Effector memory CD8-positive, alpha-beta T cell (primary cell): ENCODE measurements at regions not wholly inside any gene's neighbourhood (a gene's known extent, or its start where the extent isn't known, plus 50 kb on each side); places are given as distances from the start of the nearest gene placed in this dataset.

Experiments
- ATAC-seq: fragments of 150-1000 bp; cut with Tn5 transposase; replicated peaks from 2 replicates; pipeline ENCODE4 v1.10.0; 2021; ENCODE audit warnings: mild to moderate bottlenecking, moderate library complexity
- DNase-seq, 3 experiments: peaks; one replicate each; pipeline ENCODE4 v3.0.0; 2021
- H3K27ac Mint-ChIP-seq, 2 donors: one replicate each; pipeline ENCODE4 v1.8.0; 2022; ENCODE audit warnings: mild to moderate bottlenecking in 2 of 2, mixed read lengths in 2 of 2, moderate library complexity in 2 of 2
- H3K27me3 Mint-ChIP-seq, 2 donors: one replicate each; pipeline ENCODE4 v1.8.0; 2022; ENCODE audit warnings: mixed read lengths in 2 of 2
- H3K36me3 Mint-ChIP-seq: one replicate; pipeline ENCODE4 v1.8.0; 2022; ENCODE audit warnings: mild to moderate bottlenecking, moderate library complexity, mixed read lengths; ENCODE audit not compliant: insufficient read depth
- H3K4me1 Mint-ChIP-seq, 2 donors: one replicate each; pipeline ENCODE4 v1.8.0; 2022; ENCODE audit warnings: low read depth in 2 of 2, mixed read lengths in 2 of 2
- H3K4me3 Mint-ChIP-seq, 2 donors: one replicate each; pipeline ENCODE4 v1.8.0; 2022; ENCODE audit warnings: mild to moderate bottlenecking in 2 of 2, mixed read lengths in 2 of 2, moderate library complexity in 2 of 2
- H3K9me3 Mint-ChIP-seq, 2 donors: one replicate each; pipeline ENCODE4 v1.8.0; 2022; ENCODE audit warnings: mixed read lengths in 2 of 2

DNA sequence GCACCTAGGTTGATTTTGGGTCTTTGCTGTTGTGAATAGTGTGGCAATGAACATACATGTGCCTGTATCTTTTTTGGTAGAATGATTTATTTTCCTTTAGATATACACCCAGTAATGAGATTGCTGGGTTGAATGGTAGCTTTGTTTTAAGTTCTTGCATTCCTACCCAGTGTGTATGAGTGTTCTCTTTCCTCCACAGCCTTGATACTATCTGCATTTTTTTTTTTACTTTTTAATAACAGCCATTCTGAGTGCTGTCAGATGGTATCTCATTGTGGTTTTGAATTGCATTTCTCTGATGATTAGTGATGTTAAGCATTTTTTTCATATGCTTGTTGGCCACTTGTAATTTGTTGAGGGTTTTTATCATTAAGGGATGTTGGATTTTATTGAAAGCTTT is 351.8 kb upstream of the GNPDA2 start:
- H3K27ac Mint-ChIP-seq, result no peak overlapping the region
- no peaks in the 10 kb centered on the region for H3K27me3 Mint-ChIP-seq
- ATAC-seq (no peak), DNase-seq (no peak)
- H3K4me1 Mint-ChIP-seq, result no peaks in the 10 kb centered on the region
- peaks cover 2 to 8% of the 10 kb centered on the region in 2 donors for H3K9me3 Mint-ChIP-seq
- H3K4me3 Mint-ChIP-seq, result no peak overlapping the region
- H3K36me3 Mint-ChIP-seq, result no peaks in the 10 kb centered on the region

DNA sequence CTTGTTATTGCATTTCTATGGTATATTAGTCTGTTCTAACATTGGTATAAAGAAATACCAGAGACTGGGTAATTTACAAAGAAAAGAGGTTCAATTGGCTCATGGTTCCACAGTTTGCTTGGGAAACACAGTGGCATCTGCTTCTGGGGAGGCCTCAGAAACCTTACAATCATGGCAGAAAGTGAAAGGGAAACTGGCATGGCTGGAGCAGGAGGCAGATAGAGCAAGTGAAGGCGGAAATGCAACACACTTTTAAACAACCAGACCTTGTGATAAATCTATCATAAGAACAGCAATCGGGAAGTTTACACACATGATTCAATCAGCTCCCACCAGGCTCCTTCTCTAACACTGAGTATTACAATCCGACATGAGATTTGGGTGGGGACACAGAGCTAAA is 346.6 kb upstream of the GNPDA2 start:
- H3K4me1 Mint-ChIP-seq, result no peaks in the 10 kb centered on the region
- H3K9me3 Mint-ChIP-seq, result peaks cover 8 to 11% of the 10 kb centered on the region in 2 donors
- H3K36me3 Mint-ChIP-seq, result no peaks in the 10 kb centered on the region
- ATAC-seq, result no peak
- H3K27ac Mint-ChIP-seq, result no peak overlapping the region
- no peak for DNase-seq
- H3K27me3 Mint-ChIP-seq, result no peaks in the 10 kb centered on the region
- H3K4me3 Mint-ChIP-seq, result no peak overlapping the region

DNA sequence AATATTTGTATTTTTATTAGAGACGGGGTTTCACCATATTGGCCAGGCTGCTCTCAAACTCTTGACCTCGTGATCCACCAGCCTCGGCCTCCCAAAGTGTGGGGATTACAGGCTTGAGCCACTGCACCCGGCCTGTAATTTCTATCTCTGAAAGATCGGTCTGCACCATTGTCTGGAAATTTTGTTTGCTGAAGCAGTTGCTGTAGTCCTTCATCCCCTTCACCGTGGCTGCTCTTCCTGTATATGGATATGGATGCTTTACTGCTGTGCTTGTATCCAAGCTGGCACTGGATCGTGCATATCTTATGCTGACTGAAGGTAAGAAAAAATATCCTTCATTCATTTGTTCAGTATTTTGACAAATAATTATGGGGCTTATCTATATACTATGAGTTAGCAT is 338.4 kb upstream of the GNPDA2 start:
- no peaks in the 10 kb centered on the region for H3K4me1 Mint-ChIP-seq
- H3K27me3 Mint-ChIP-seq, result no peaks in the 10 kb centered on the region
- H3K4me3 Mint-ChIP-seq, result no peak overlapping the region
- peaks cover 15 to 25% of the 10 kb centered on the region in 2 donors for H3K9me3 Mint-ChIP-seq
- no peak for DNase-seq
- no peak for ATAC-seq
- no peak overlapping the region for H3K27ac Mint-ChIP-seq
- no peaks in the 10 kb centered on the region for H3K36me3 Mint-ChIP-seq

DNA sequence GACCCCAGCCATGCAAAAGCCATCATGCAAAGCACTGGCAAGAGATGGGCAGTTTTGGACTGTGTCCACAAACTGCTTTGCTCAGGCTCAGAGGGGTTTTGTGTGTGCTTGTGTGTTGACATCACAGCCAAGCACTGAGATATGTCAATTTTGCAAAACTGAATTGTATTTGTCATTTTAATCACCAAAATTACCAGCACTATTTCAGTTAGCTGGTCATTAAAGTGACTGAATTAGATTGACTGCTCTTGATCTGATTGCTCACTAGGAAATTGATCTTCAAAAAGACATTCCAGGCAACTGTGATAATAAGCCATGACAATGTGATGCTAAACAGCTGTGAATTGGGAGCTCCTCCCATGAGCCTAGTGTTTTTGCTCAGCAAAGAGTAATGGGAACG is 337.3 kb upstream of the GNPDA2 start:
- H3K27me3 Mint-ChIP-seq, result no peaks in the 10 kb centered on the region
- no peak overlapping the region for H3K27ac Mint-ChIP-seq
- H3K4me1 Mint-ChIP-seq, result no peaks in the 10 kb centered on the region
- DNase-seq, result no peak
- no peak for ATAC-seq
- H3K4me3 Mint-ChIP-seq, result no peak overlapping the region
- no peaks in the 10 kb centered on the region for H3K36me3 Mint-ChIP-seq
- H3K9me3 Mint-ChIP-seq, result peaks cover 14 to 25% of the 10 kb centered on the region in 2 donors

DNA sequence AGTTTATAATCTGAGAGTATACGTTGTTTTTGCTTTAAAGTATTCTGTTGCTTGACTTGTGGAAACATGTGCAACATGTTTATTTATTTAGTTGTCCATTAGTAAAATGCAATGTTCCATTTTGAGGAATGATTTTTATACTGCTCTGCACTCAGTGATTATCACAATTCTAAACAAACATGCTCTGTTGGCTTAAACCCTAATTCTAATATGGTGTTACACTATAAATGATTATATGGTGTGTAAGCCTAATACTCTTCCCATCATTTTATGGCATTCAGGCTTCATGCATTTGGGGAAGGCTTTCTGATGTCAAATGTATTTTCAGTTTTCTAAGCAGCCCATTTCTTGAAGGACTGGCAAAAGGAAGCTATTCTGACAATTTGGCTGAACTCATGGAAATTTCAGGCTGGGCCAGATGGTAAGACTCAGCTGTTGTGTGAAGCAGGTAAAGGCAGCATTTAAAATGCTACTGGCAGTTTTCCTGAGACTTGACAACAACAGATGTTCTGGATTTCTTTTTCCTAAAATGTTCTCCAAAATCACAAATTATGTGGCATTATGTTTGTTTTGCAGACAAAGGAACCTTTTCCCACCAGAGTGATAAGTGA is 336.7 kb upstream of the GNPDA2 start:
- Mint-ChIP-seq H3K27me3 (no peaks in the 10 kb centered on the region), H3K36me3 (no peaks in the 10 kb centered on the region), H3K27ac (no peak overlapping the region), H3K9me3 (peaks cover 15 to 25% of the 10 kb centered on the region in 2 donors), H3K4me1 (no peaks in the 10 kb centered on the region), H3K4me3 (no peak overlapping the region)
- no peak for ATAC-seq
- DNase-seq, result no peak

DNA sequence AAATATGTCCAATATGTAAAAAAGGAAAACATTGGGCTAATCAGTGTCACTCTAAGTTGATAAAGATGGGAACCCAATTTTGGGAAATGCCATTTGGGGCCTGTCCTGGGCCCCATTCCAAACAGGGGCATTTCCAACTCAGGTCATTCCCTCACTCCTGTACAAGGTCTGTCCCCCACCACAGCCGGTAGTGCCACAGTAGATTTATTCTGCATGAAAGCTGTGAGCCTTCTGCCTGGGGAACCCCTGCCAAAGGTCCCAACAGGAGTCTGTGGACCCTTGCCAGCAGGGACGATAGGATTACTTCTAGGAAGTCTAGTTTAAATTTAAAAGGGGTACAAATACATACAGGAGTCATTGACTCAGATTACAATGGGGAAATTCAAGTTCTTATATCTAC is 317.6 kb upstream of the GNPDA2 start:
- H3K27me3 Mint-ChIP-seq, result no peaks in the 10 kb centered on the region
- no peak overlapping the region for H3K4me3 Mint-ChIP-seq
- no peak for ATAC-seq
- no peak for DNase-seq
- H3K4me1 Mint-ChIP-seq, result no peaks in the 10 kb centered on the region
- no peak overlapping the region for H3K27ac Mint-ChIP-seq
- peaks cover 0 to 10% of the 10 kb centered on the region in 2 donors for H3K9me3 Mint-ChIP-seq
- no peaks in the 10 kb centered on the region for H3K36me3 Mint-ChIP-seq

DNA sequence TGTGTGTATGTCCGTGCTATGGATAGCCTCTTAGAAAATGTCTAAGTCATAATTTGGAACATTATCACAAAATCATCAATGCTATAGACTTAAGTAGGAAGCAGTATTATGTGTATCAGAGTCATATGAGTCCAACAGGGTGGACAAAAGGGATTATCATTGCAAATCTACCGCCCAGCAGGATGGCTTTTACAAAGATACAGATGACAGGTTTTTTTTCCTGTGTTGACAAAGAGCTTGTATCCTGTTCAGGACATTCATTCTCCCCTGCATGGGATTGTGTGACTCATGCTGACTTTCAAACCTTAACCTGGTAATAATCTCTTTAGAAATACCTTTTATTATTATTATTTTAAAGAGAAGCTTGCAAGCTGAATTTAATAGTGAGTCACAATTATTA is 310.3 kb upstream of the GNPDA2 start:
- Mint-ChIP-seq H3K9me3 (peaks cover 0 to 3% of the 10 kb centered on the region in 2 donors), H3K27me3 (no peaks in the 10 kb centered on the region), H3K4me1 (no peaks in the 10 kb centered on the region), H3K36me3 (no peaks in the 10 kb centered on the region), H3K27ac (no peak overlapping the region), H3K4me3 (no peak overlapping the region)
- no peak for DNase-seq
- no peak for ATAC-seq

DNA sequence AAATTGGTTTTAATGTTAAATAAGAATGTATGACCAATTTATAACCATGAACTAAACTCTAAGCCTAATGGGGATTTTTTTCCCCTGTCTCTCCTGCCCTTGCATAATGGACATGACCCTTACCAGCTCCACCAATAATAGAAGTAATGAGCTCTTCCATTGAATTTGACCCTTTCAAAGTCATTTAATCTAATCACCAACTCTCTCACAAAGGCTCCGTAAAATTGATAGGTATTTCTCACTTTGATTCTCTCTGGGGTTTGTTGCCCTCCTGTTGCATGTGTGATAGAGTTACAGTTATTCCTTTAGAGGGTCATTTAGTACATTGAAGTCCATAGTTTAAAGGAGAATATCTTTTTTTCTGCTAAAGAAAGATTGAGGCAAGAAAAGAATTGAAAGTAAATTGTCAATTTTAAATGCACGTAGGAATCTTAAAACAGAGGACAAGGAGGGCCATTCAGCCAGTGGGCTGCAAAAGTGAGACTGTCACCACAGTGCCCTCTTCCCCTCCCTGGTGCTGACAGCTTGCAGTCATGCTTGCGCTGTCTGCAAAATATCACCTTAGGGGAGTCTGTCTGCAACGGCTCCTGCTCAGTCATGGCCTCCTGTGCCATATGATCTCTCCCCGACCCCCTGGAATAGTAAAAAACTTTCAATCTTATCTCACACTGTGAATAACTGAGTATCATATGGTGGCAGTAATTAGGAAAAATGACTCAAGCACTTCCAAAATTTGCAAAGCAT is 307.5 kb upstream of the GNPDA2 start:
- H3K9me3 Mint-ChIP-seq, result peaks cover 4 to 6% of the 10 kb centered on the region in 2 donors
- no peaks in the 10 kb centered on the region for H3K27me3 Mint-ChIP-seq
- no peaks in the 10 kb centered on the region for H3K36me3 Mint-ChIP-seq
- no peak overlapping the region for H3K27ac Mint-ChIP-seq
- H3K4me1 Mint-ChIP-seq, result no peaks in the 10 kb centered on the region
- no peak overlapping the region for H3K4me3 Mint-ChIP-seq
- DNase-seq (no peak), ATAC-seq (no peak)

DNA sequence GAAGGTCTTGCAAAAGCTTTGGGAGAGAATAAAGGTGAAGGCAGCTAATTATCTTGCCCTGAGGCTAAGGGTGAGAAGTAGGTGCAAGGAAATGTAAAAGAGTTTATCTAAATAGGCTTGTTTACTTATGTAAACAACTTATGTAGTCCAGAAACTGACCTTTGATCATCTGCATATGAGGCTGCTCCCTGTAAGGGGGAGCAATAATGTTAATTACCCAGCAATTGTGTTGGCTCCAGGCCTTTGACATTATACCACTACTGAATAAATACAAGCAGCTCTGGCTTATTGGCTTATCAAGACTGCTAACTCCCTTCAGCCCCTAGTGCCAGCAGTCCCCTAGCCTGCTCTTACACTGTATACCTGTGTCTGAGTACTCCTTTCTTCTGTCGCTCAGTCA is 303.7 kb upstream of the GNPDA2 start:
- Mint-ChIP-seq H3K4me3 (no peak overlapping the region), H3K27me3 (no peaks in the 10 kb centered on the region), H3K36me3 (no peaks in the 10 kb centered on the region), H3K27ac (no peak overlapping the region), H3K4me1 (no peaks in the 10 kb centered on the region), H3K9me3 (peaks cover 9 to 10% of the 10 kb centered on the region in 2 donors)
- no peak for ATAC-seq
- DNase-seq, result no peak

DNA sequence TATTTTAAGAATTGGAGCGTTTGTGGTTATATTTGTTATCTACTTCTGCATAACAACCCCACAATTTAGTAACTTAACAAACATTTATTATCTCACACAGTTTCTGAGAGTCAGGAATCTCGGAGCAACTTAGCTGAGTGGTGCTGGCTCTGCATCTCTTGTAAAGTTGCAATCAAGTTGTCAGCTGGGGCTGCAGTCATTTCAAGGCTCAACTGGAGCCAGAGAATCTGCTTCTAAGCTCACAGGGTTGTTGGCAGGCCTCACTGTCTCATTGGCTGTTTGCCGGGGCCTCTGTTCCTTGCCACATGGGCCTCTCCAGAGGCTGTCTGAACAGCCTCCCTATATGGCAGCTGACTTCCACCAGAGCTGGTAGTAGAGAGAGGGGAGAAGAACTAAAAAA is 281.2 kb upstream of the GNPDA2 start:
- no peaks in the 10 kb centered on the region for H3K36me3 Mint-ChIP-seq
- no peak overlapping the region for H3K27ac Mint-ChIP-seq
- H3K27me3 Mint-ChIP-seq, result no peaks in the 10 kb centered on the region
- no peaks in the 10 kb centered on the region for H3K4me1 Mint-ChIP-seq
- no peak overlapping the region for H3K4me3 Mint-ChIP-seq
- DNase-seq (no peak), ATAC-seq (no peak)
- peaks cover 3 to 8% of the 10 kb centered on the region in 2 donors for H3K9me3 Mint-ChIP-seq

DNA sequence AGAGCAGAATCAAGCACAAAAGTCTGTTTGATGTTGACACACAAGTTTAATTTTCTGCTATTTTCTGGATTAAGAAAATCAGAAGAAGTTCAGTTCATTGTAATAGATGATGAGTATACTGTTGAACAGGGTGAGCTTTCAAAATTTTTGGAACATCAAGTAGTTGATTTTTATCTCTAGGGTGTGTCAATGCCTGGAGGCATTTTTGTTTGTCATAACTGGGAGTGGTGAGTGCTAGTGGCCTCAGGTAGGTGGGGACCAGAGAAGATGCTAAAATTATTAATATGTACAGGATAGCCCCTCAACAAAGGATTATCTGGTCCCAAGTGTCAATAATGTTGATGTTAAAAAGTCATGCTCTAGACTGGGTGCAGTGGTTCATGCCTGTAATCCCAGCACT is 279.7 kb upstream of the GNPDA2 start:
- H3K36me3 Mint-ChIP-seq, result no peaks in the 10 kb centered on the region
- peaks cover 5 to 15% of the 10 kb centered on the region in 2 donors for H3K9me3 Mint-ChIP-seq
- DNase-seq, result no peak

DNA sequence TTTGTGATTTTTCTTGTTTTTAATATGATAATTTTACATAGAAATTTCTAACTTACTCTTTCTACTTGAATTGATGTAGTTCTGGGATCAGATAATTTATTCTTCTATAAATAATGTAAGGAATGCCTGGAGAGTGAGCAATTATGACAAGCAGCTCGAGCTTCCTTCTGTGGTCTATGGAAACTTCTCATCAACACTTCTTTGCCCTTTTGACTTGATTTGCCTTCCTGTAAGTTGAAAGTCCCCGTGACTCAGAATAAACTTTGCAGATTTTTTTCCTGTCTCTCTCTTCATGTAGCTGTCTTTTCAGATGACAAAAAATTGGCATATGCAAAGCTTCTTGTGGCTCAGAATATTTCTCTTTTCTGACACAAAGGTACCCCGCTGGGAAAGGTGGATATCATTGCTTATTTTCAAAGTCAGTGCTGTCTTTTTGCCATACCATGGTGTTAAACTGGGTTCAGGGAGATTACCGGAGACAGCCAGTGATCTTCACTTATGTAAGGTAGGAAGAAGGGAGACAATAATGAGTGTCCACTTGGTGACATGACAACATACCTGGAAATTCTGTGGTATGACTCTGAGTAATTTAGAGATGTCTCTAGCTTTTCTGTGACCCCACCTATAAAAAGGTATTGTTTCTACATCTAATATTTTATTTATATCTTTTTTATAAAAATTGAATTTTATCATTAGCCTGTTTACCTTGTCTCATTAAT is 278.6 kb upstream of the GNPDA2 start:
- H3K36me3 Mint-ChIP-seq, result no peaks in the 10 kb centered on the region
- H3K27ac Mint-ChIP-seq, result no peak overlapping the region
- no peak overlapping the region for H3K4me3 Mint-ChIP-seq
- DNase-seq (no peak), ATAC-seq (no peak)
- H3K9me3 Mint-ChIP-seq, result peaks cover 7 to 15% of the 10 kb centered on the region in 2 donors
- no peaks in the 10 kb centered on the region for H3K27me3 Mint-ChIP-seq
- H3K4me1 Mint-ChIP-seq, result no peaks in the 10 kb centered on the region

More for the DNA sequence above, 279.7 kb upstream of the GNPDA2 start:
- Mint-ChIP-seq H3K4me1 (no peaks in the 10 kb centered on the region), H3K27me3 (no peaks in the 10 kb centered on the region), H3K4me3 (no peak overlapping the region), H3K27ac (no peak overlapping the region)
- ATAC-seq, result no peak

DNA sequence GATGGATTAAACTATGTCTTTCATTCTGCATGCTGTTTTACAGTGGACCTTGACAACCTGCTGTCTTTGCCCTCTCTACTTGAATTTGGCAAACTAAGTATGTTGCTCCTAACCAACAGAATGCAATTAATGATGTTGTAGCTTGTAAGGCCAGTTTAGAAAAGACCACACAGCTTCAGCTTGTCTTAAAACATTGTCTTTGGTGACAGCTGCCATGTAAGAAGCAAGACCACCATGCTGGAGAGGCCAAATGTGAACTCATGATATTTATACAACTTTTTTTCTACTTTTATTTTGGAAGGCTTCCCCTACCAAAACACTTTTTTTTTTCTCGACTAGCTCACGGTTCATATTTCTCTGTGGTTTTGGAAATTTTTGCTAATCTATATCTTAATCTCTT is 278.0 kb upstream of the GNPDA2 start:
- Mint-ChIP-seq H3K27ac (no peak overlapping the region), H3K4me3 (no peak overlapping the region), H3K27me3 (no peaks in the 10 kb centered on the region), H3K36me3 (no peaks in the 10 kb centered on the region), H3K9me3 (peaks cover 8 to 15% of the 10 kb centered on the region in 2 donors), H3K4me1 (no peaks in the 10 kb centered on the region)
- DNase-seq, result no peak
- no peak for ATAC-seq
